Astrocyte (in vitro differentiated cells and primary cell): ENCODE measurements at regions not wholly inside any gene's neighbourhood (a gene's known extent, or its start where the extent isn't known, plus 50 kb on each side); places are given as distances from the start of the nearest gene placed in this dataset.
"Not testable (repeated sequence)": the region's sequence is repeated elsewhere in the genome, so short reads cannot be mapped to it uniquely, and the experiment has no call there.

Source experiments
- DNase-seq: peaks from one replicate; pipeline ENCODE4 v3.0.0-alpha.2; 2010; ENCODE audit warnings: low read depth
- FAIRE-seq: peaks from 2 replicates; lab custom pipeline; 2011; peaks lifted over from hg19 to GRCh38; lab: Jason Lieb, UNC
- H2AFZ ChIP-seq: 2 replicates; pipeline ENCODE4 v1.6.0; 2012; ENCODE audit warnings: low read depth, low read length, inconsistent platforms
- H3K27ac ChIP-seq: 2 replicates; pipeline ENCODE4 v1.5.1; 2011; ENCODE audit warnings: low read depth, low read length, inconsistent platforms
- H3K27me3 ChIP-seq: 2 replicates; pipeline ENCODE4 v1.6.0; 2011; ENCODE audit warnings: low read length, inconsistent platforms; ENCODE audit not compliant: insufficient read depth
- H3K36me3 ChIP-seq: 2 replicates; pipeline ENCODE4 v1.5.1; 2011; ENCODE audit warnings: low read length, inconsistent platforms; ENCODE audit not compliant: insufficient read depth
- H3K4me1 ChIP-seq: 2 replicates; pipeline ENCODE4 v1.5.1; 2011; ENCODE audit warnings: low read length, inconsistent platforms; ENCODE audit not compliant: insufficient read depth
- H3K4me2 ChIP-seq: 2 replicates; pipeline ENCODE4 v1.6.0; 2012; ENCODE audit warnings: low read length, inconsistent platforms
- H3K4me3 ChIP-seq: 2 replicates; pipeline ENCODE4 v1.5.1; 2011; ENCODE audit warnings: low read depth, mild to moderate bottlenecking, low read length, inconsistent platforms; ENCODE audit not compliant: insufficient read depth
- H3K79me2 ChIP-seq: 2 replicates; pipeline ENCODE4 v1.6.0; 2012; ENCODE audit warnings: mild to moderate bottlenecking, low read length, inconsistent platforms; ENCODE audit not compliant: insufficient read depth
- H3K9ac ChIP-seq: 2 replicates; pipeline ENCODE4 v1.6.0; 2012; ENCODE audit warnings: mild to moderate bottlenecking, low read length, inconsistent platforms
- H3K9me3 ChIP-seq: 2 replicates; pipeline ENCODE4 v1.5.1; 2012; ENCODE audit warnings: low read depth, mild to moderate bottlenecking, low read length, inconsistent platforms; ENCODE audit not compliant: insufficient read depth
- H4K20me1 ChIP-seq: 2 replicates; pipeline ENCODE4 v1.6.0; 2012; ENCODE audit warnings: low read length, inconsistent platforms; ENCODE audit not compliant: insufficient read depth
- H3K27ac Mint-ChIP-seq: one replicate; pipeline ENCODE4 v1.8.0; 2021; ENCODE audit warnings: mild to moderate bottlenecking, mixed read lengths; ENCODE audit not compliant: unreplicated experiment
- H3K27me3 Mint-ChIP-seq: one replicate; pipeline ENCODE4 v1.8.0; 2021; ENCODE audit warnings: low read depth, mixed read lengths; ENCODE audit not compliant: unreplicated experiment
- H3K36me3 Mint-ChIP-seq: one replicate; pipeline ENCODE4 v1.8.0; 2021; ENCODE audit warnings: low read depth, mixed read lengths; ENCODE audit not compliant: unreplicated experiment
- H3K4me1 Mint-ChIP-seq: one replicate; pipeline ENCODE4 v1.8.0; 2021; ENCODE audit warnings: low read depth, mixed read lengths; ENCODE audit not compliant: unreplicated experiment
- H3K4me3 Mint-ChIP-seq: one replicate; pipeline ENCODE4 v1.8.0; 2021; ENCODE audit warnings: mild to moderate bottlenecking, moderate library complexity, mixed read lengths; ENCODE audit not compliant: unreplicated experiment
- H3K9me3 Mint-ChIP-seq: one replicate; pipeline ENCODE4 v1.8.0; 2021; ENCODE audit warnings: mild to moderate bottlenecking, mixed read lengths; ENCODE audit not compliant: unreplicated experiment
- EZH2 ChIP-seq: IDR thresholded peaks from 2 replicates; pipeline ENCODE4 v1.6.1; 2012; ENCODE audit warnings: mild to moderate bottlenecking, low read length, inconsistent platforms; ENCODE audit not compliant: insufficient read depth
- TF ChIP-seq, protein P1 (sequence below): IDR thresholded peaks from 2 replicates; pipeline ENCODE4 v1.5.1; 2011; ENCODE audit warnings: low read depth, mild to moderate bottlenecking, inconsistent platforms, low read length, moderate library complexity; ENCODE audit not compliant: insufficient read depth

GRCh38 chr3:166582236-166582635 is 745.0 kb upstream of the BCHE start:
- Histone ChIP-seq H3K36me3 (no peaks in the 10 kb centered on the region), H3K4me2 (peak overlapping the region; percentile 28), H3K9ac (no peak overlapping the region), H3K4me1 (no peaks in the 10 kb centered on the region), H3K27ac (no peak overlapping the region), H4K20me1 (no peaks in the 10 kb centered on the region), H3K79me2 (no peaks in the 10 kb centered on the region), H2AFZ (no peak overlapping the region), H3K4me3 (no peak overlapping the region), H3K9me3 (no peaks in the 10 kb centered on the region), H3K27me3 (no peaks in the 10 kb centered on the region)
- Mint-ChIP-seq H3K27me3 (no peaks in the 10 kb centered on the region), H3K36me3 (no peaks in the 10 kb centered on the region), H3K4me3 (no peak overlapping the region), H3K4me1 (peaks cover 22% of the 10 kb centered on the region), H3K9me3 (no peaks in the 10 kb centered on the region), H3K27ac (peak overlapping the region; percentile 90)
- TF ChIP-seq, protein P1, sequence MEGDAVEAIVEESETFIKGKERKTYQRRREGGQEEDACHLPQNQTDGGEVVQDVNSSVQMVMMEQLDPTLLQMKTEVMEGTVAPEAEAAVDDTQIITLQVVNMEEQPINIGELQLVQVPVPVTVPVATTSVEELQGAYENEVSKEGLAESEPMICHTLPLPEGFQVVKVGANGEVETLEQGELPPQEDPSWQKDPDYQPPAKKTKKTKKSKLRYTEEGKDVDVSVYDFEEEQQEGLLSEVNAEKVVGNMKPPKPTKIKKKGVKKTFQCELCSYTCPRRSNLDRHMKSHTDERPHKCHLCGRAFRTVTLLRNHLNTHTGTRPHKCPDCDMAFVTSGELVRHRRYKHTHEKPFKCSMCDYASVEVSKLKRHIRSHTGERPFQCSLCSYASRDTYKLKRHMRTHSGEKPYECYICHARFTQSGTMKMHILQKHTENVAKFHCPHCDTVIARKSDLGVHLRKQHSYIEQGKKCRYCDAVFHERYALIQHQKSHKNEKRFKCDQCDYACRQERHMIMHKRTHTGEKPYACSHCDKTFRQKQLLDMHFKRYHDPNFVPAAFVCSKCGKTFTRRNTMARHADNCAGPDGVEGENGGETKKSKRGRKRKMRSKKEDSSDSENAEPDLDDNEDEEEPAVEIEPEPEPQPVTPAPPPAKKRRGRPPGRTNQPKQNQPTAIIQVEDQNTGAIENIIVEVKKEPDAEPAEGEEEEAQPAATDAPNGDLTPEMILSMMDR = no peak
- no peak for TF ChIP-seq EZH2
- FAIRE-seq (no peak), DNase-seq (peak; percentile 47)

DNA sequence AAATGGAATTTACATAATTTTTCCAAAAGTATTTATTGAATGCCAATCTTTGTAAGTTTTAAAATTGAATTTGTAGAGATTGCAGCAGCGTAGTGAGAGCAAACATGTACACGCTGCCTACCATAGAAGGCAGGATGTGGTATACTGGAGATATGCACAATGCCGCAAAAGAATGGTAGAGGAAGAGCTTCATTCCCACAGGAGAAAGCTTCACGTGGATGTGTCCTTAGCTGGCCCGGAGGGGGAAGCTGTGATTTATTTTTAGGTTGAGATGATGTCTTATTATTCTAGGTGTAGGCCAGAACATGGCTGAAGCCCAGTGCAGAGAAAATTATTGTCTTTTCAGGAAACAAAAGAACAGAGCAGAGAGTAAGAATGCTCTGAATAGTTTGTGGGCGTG is 743.3 kb upstream of the BCHE start:
- Histone ChIP-seq H3K27me3 (no peaks in the 10 kb centered on the region), H4K20me1 (no peaks in the 10 kb centered on the region), H3K9ac (no peak overlapping the region), H3K79me2 (no peaks in the 10 kb centered on the region), H3K9me3 (no peaks in the 10 kb centered on the region), H3K4me2 (no peak overlapping the region), H2AFZ (peak overlapping the region; percentile 50), H3K4me1 (no peaks in the 10 kb centered on the region), H3K27ac (no peak overlapping the region), H3K36me3 (no peaks in the 10 kb centered on the region), H3K4me3 (no peak overlapping the region)
- Mint-ChIP-seq H3K4me3 (no peak overlapping the region), H3K27me3 (no peaks in the 10 kb centered on the region), H3K36me3 (no peaks in the 10 kb centered on the region), H3K9me3 (no peaks in the 10 kb centered on the region), H3K4me1 (peaks cover 22% of the 10 kb centered on the region), H3K27ac (peak overlapping the region; percentile 67)
- no peak for TF ChIP-seq EZH2
- TF ChIP-seq, protein P1 = no peak
- FAIRE-seq (no peak), DNase-seq (peak; percentile 20)

DNA sequence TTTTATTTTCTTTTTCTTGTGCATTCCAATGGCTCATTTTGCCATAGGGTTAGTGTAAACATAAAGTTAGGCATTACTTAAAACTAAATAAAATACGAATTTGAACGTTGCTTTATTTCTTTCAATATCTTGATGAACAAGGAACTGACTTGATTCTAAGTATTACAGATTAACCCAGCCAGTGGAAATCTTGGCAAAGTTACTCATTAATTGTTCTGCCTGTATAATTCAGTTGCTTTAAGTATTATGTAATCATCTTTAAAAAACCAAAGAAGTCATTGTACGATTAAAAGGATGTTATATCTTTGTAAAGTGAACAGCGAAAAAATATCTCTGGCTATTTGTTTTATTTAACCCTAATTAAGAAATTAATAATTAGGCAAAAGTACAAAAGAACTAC is 737.9 kb upstream of the BCHE start:
- H3K4me2 ChIP-seq = no peak overlapping the region
- Mint-ChIP-seq H3K4me1 (no peaks in the 10 kb centered on the region), H3K4me3 (no peak overlapping the region), H3K27ac (no peak overlapping the region), H3K27me3 (no peaks in the 10 kb centered on the region), H3K36me3 (no peaks in the 10 kb centered on the region), H3K9me3 (peaks cover 3% of the 10 kb centered on the region)
- no peak overlapping the region for H3K4me3 ChIP-seq
- H3K27me3 ChIP-seq = no peaks in the 10 kb centered on the region
- FAIRE-seq (no peak), DNase-seq (no peak)
- H4K20me1 ChIP-seq = no peaks in the 10 kb centered on the region
- no peaks in the 10 kb centered on the region for H3K4me1 ChIP-seq
- no peak for TF ChIP-seq EZH2
- TF ChIP-seq, protein P1 = no peak
- H3K79me2 ChIP-seq = no peaks in the 10 kb centered on the region
- H2AFZ ChIP-seq = no peak overlapping the region
- H3K9ac ChIP-seq = no peak overlapping the region
- H3K9me3 ChIP-seq = no peaks in the 10 kb centered on the region
- H3K27ac ChIP-seq = no peak overlapping the region
- no peaks in the 10 kb centered on the region for H3K36me3 ChIP-seq

DNA sequence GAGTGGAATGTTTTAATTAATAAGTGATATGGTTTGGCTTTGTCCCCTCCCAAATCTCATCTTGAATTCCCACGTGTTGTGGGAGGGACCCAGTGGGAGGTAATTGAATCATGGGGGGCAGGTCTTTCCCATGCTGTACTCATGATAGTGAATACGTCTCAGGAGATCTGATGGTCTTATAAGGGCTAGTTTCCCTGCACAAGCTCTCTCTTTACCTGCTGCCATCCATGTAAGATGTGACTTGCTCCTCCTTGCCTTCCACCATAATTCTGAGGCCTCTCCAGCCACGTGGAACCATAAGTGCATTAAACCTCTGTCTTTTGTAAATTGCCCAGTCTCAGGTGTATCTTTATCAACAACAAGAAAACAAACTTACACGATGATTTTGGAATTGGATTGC is 734.5 kb upstream of the BCHE start:
- not testable (repeated sequence) for H3K4me3 Mint-ChIP-seq, H4K20me1 ChIP-seq, H3K27ac Mint-ChIP-seq, H3K4me2 ChIP-seq, H3K27me3 Mint-ChIP-seq, H3K4me1 Mint-ChIP-seq, H3K9me3 ChIP-seq, DNase-seq, FAIRE-seq, H3K4me1 ChIP-seq, H3K4me3 ChIP-seq, H3K9me3 Mint-ChIP-seq, H3K27ac ChIP-seq, H3K36me3 ChIP-seq, H3K27me3 ChIP-seq, H3K79me2 ChIP-seq, H3K36me3 Mint-ChIP-seq, H3K9ac ChIP-seq, H2AFZ ChIP-seq
